ENCODE measurements at regions not wholly inside any gene's neighbourhood (a gene's known extent, or its start where the extent isn't known, plus 50 kb on each side); places are given as distances from the start of the nearest gene placed in this dataset.

- CTCF ChIA-PET = interaction anchor here (0.8 to 2.7 kb wide), 9 partner anchors 9 to 249 kb away, joined by 3 to 17 read pairs (median 3); no protein-coding TSS in a partner anchor
- H3K4me2 ChIP-seq = peak overlapping the region; percentile 84
- POLR2A ChIA-PET = no interaction called here
- peak in 1 of 2 experiments; percentile 60; a peak in 3 of 6 replicates for ATAC-seq
- TF ChIP-seq SMC3 (IDR thresholded peaks at IDR 0.05) (peak; percentile 57; the same call in 2 of the 3 replicates), HMGXB4 (CRISPR knock-in tag; IDR thresholded peaks at IDR 0.05; ENCODE audit: borderline replicate concordance) (no peak), ZFP36 (IDR thresholded peaks at IDR 0.05; ENCODE audit: borderline replicate concordance, partially characterized antibody) (no peak), RAD21 (conservative IDR thresholded peaks at IDR 0.05 in 1 of 2, IDR thresholded peaks at IDR 0.05 in 1 of 2) (peak; percentile 53 to 61), FOSB (CRISPR knock-in tag; IDR thresholded peaks at IDR 0.05) (no peak), POLR2A (IDR thresholded peaks at IDR 0.05; ENCODE audit: low read length) (no peak)
- TF ChIP-seq, protein P1, sequence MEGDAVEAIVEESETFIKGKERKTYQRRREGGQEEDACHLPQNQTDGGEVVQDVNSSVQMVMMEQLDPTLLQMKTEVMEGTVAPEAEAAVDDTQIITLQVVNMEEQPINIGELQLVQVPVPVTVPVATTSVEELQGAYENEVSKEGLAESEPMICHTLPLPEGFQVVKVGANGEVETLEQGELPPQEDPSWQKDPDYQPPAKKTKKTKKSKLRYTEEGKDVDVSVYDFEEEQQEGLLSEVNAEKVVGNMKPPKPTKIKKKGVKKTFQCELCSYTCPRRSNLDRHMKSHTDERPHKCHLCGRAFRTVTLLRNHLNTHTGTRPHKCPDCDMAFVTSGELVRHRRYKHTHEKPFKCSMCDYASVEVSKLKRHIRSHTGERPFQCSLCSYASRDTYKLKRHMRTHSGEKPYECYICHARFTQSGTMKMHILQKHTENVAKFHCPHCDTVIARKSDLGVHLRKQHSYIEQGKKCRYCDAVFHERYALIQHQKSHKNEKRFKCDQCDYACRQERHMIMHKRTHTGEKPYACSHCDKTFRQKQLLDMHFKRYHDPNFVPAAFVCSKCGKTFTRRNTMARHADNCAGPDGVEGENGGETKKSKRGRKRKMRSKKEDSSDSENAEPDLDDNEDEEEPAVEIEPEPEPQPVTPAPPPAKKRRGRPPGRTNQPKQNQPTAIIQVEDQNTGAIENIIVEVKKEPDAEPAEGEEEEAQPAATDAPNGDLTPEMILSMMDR (IDR thresholded peaks at IDR 0.05) = peak; percentile 63
- DNase-seq (ENCODE audit: low read depth in 1 of 2, low spot score in 1 of 2) = peak in 1 of 2 experiments; percentile 45
- WGBS (ENCODE audit: missing lambda C conversion rate) = 85% methylated on average over 9 of the region's 9 CpGs
- H3K4me1 ChIP-seq = peaks cover 30% of the 10 kb centered on the region
- no peak overlapping the region for H3K4me3 ChIP-seq
- H3K27ac ChIP-seq = peak overlapping the region; percentile 57 to 80
- no peak for FAIRE-seq
- H3K9me3 ChIP-seq = no peaks in the 10 kb centered on the region
Measured at GRCh38 chr9:16266648-16267276, 603.7 kb downstream of the BNC2 start.

DNA sequence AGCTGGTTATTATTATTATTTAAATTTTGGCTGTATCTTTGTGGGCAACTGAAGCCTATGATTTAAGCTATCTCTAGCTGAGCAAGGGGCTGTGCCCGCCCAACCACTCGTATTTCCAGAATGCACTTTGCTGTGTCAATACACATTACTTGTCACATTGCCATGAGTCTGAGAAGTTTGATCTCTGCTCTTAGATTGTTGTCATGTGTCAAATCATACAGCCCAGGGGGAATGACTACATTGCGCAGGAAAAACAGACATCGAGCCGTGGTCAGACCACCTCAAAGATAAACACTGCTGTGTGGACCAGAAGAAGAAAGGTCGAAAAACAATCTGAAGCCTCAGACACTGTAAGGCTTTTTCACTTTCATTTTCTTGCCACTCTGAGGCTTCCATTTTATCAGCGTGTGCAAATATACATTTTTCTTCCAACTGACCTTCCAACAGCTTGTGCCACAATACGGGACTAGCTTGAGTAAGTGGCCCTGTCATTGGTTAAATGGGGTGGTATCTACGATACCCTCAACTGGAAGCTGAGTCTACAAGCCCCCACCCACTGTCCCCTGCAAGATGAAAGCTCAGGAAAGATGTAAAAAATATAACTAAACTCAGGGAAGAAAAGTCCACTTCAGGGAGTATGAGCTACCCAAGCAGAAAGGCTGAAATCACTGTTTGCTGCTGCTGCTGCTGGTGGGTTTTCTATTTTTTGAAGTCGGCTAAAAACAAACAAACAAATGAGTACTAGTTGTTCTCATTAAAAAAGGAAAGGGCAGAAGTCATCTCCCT is 603.0 kb downstream of the BNC2 start:
- FAIRE-seq = no peak
- Histone ChIP-seq H3K27ac (peak overlapping the region; percentile 57 to 80), H3K4me3 (no peak overlapping the region), H3K4me2 (peak overlapping the region; percentile 84), H3K4me1 (peaks cover 23% of the 10 kb centered on the region), H3K9me3 (no peaks in the 10 kb centered on the region)
- WGBS (ENCODE audit: missing lambda C conversion rate) = 30% methylated on average over 10 of the region's 10 CpGs
- ATAC-seq = peak in 1 of 2 experiments; percentile 73; a peak in 3 of 6 replicates
- ChIA-PET CTCF (interaction anchor here (0.8 to 2.7 kb wide), 8 partner anchors 9 to 248 kb away, joined by 3 to 17 read pairs (median 3); no protein-coding TSS in a partner anchor), POLR2A (no interaction called here)
- TF ChIP-seq, protein P2, sequence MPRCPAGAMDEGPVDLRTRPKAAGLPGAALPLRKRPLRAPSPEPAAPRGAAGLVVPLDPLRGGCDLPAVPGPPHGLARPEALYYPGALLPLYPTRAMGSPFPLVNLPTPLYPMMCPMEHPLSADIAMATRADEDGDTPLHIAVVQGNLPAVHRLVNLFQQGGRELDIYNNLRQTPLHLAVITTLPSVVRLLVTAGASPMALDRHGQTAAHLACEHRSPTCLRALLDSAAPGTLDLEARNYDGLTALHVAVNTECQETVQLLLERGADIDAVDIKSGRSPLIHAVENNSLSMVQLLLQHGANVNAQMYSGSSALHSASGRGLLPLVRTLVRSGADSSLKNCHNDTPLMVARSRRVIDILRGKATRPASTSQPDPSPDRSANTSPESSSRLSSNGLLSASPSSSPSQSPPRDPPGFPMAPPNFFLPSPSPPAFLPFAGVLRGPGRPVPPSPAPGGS (IDR thresholded peaks at IDR 0.05) = no peak
- TF ChIP-seq GATA3 (IDR thresholded peaks at IDR 0.05; ENCODE audit: borderline replicate concordance) = 0 out of 2 replicates have a peak, but pooled peaks have one; percentile 18
- TF ChIP-seq, protein P1 (IDR thresholded peaks at IDR 0.05) = no peak
- DNase-seq (ENCODE audit: low read depth in 1 of 2, low spot score in 1 of 2) = peak in 1 of 2 experiments; percentile 64
